Fibroblast of pulmonary artery (primary cell): ENCODE measurements at regions not wholly inside any gene's neighbourhood (a gene's known extent, or its start where the extent isn't known, plus 50 kb on each side); places are given as distances from the start of the nearest gene placed in this dataset.
"Not testable (repeated sequence)": the region's sequence is repeated elsewhere in the genome, so short reads cannot be mapped to it uniquely, and the experiment has no call there.

ENCODE experiments used
- DNase-seq: peaks from one replicate; pipeline ENCODE4 v3.0.0-alpha.2; 2010; ENCODE audit warnings: low read depth
- H3K4me3 ChIP-seq: replicated peaks from 2 replicates; pipeline ENCODE4 v1.5.1; 2011; ENCODE audit warnings: low read depth, mild to moderate bottlenecking, control low read depth, low read length, moderate library complexity
- CTCF ChIP-seq: IDR thresholded peaks from 2 replicates; pipeline ENCODE4 v1.5.1; 2011; ENCODE audit warnings: mild to moderate bottlenecking, control low read depth, low read length, inconsistent platforms; ENCODE audit errors: missing control alignments

DNA sequence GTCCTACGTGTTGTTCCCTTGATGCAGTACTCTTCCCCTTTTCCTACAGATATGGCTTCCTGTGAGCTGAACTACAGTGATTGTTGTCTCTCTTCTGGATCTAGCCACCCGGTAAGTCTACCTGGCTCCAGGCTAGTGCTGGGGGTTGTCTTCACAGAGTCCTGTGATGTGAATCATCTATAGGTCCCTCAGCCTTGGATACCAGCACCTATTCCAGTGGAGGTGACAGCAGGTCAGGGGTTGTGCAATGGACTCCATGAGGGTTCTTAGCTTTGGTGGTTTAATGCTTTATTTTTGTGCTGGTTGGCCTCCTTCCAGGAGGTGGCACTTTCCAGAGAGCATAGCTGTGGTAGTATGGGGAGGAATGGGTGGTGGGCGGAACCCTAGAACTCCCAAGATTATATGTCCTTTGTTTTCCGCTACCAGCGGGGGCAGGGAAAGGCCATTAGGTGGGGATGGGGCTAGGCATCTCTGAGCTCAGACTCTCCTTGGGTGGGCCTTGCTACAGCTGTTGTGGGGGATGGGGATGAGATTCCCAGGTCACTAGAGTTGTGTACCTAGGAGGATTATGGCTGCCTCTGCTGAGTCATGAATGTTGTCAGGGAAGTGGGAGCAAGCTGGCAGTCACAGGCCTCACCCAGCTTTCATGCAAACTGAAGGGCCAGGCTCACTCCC lies 121.4 kb upstream of the ANKRD50 start:
- H3K4me3 ChIP-seq: no peak overlapping the region
- no peak for DNase-seq
- no peak for TF ChIP-seq CTCF

- DNase-seq: no peak
- no peak for TF ChIP-seq CTCF
- no peak overlapping the region for H3K4me3 ChIP-seq
Observed at GRCh38 chr4:124828382-124828781, 115.8 kb upstream of the ANKRD50 start.

GRCh38 chr4:124817531-124817930 lies 105.0 kb upstream of the ANKRD50 start:
- no peak overlapping the region for H3K4me3 ChIP-seq
- no peak for DNase-seq
- TF ChIP-seq CTCF: no peak

GRCh38 chr4:124812203-124812602 lies 99.7 kb upstream of the ANKRD50 start:
- H3K4me3 ChIP-seq, DNase-seq: not testable (repeated sequence)

DNA sequence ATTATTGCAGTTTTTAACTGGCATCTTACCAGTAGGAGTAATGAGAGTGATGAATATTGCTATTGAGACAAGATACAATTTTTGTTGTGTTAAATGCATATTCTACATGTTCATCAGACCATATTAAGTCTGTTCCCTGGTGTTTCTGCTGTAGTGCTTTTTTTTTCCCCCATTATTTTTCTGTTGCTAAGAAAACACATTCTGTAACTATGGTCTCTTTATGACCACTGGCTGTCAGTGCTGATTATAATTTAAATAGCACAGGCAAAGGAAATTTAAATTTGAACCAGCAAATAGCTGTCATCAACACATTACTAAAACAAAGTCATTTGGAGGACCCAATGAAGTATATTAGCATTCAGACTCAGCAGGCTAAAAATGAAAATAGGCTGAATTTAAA lies 98.3 kb upstream of the ANKRD50 start:
- DNase-seq: no peak

DNA sequence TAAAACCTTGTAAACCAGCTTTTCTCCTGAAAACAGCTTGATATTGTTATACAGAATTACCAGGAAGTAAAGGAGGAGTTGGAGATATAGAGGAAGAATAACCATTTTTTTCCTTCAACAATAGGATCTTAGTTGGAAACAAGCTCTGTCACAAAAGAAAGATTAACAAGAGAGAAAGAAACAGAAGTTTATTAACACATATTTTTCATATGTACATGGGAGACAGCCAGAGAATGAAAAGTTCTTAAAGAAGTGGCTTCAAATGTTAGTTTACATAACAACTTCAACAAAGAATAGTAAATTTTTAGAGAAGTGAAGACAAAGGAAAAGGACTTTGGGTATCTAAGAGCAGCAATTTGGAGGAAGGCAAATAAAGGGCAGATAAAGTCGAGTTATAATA lies 94.9 kb upstream of the ANKRD50 start:
- no peak overlapping the region for H3K4me3 ChIP-seq
- DNase-seq: no peak
- no peak for TF ChIP-seq CTCF

More for the DNA sequence above, 98.3 kb upstream of the ANKRD50 start:
- no peak for TF ChIP-seq CTCF
- no peak overlapping the region for H3K4me3 ChIP-seq

DNA sequence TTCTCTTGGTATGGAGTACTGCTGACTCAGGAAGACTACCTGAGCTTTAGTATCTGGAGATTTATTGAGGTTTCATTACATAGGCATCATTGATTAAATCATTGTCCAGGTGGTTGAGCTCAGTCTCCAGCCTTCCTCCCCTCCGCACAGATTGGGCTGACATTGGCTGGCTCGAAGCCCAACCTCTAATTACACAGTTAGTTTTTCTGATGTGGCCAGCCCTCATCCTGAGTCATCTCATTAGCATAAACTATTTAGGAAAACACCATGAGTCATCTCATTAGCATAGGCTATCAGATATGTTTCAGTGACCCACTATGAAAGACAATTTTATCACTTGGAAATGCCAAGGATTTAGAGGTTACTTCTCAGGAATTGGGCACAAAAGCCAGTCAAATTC lies 93.9 kb upstream of the ANKRD50 start:
- no peak for TF ChIP-seq CTCF
- DNase-seq: no peak
- H3K4me3 ChIP-seq: no peak overlapping the region

DNA sequence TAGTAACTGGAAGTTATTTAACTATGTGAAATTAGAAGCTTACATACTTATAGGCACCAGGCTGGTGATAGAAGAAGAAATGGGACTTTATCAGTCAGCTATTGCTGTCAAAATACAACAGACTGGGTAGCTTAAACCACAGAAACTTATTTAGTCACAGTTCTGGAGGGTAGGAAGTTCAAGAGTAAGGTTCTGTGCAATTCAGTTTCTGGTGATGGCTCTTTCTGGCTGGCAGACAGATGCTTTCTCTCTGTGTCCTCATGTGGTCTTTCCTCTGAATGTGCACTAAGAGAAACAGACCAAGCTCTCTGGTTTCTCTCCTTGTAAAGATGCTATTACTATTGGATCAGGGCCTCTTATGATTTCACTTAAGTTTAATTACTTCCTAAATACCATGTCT lies 92.1 kb upstream of the ANKRD50 start:
- no peak for TF ChIP-seq CTCF
- H3K4me3 ChIP-seq: no peak overlapping the region
- no peak for DNase-seq
